Trophoblast cell (in vitro differentiated cells and primary cell): ENCODE measurements at regions not wholly inside any gene's neighbourhood (a gene's known extent, or its start where the extent isn't known, plus 50 kb on each side); places are given as distances from the start of the nearest gene placed in this dataset.
"Not testable (repeated sequence)": the region's sequence is repeated elsewhere in the genome, so short reads cannot be mapped to it uniquely, and the experiment has no call there.

Experiments
- DNase-seq, 2 donors: peaks; one replicate each; pipeline ENCODE4 v3.0.0-alpha.2; 2016
- H2AFZ ChIP-seq: 2 replicates; pipeline ENCODE4 v1.6.1; 2013; ENCODE audit warnings: low read length, moderate library complexity, mild to moderate bottlenecking; ENCODE audit not compliant: insufficient read depth, poor library complexity
- H2AK5ac ChIP-seq: 2 replicates; pipeline ENCODE4 v1.6.1; 2013; ENCODE audit warnings: mild to moderate bottlenecking, low read length
- H2BK120ac ChIP-seq: 2 replicates; pipeline ENCODE4 v1.6.1; 2013; ENCODE audit warnings: low read length, mild to moderate bottlenecking, moderate library complexity; ENCODE audit not compliant: insufficient read depth, poor library complexity
- H2BK12ac ChIP-seq: 2 replicates; pipeline ENCODE4 v1.6.1; 2013; ENCODE audit warnings: mild to moderate bottlenecking, low read length, moderate library complexity
- H2BK5ac ChIP-seq: 2 replicates; pipeline ENCODE4 v1.6.1; 2013; ENCODE audit warnings: low read length, low read depth, moderate library complexity, mild to moderate bottlenecking; ENCODE audit not compliant: poor library complexity
- H3K14ac ChIP-seq: 2 replicates; pipeline ENCODE4 v1.6.1; 2013; ENCODE audit warnings: mild to moderate bottlenecking, low read length
- H3K18ac ChIP-seq: 2 replicates; pipeline ENCODE4 v1.6.1; 2013; ENCODE audit warnings: mild to moderate bottlenecking, low read length
- H3K23ac ChIP-seq: 2 replicates; pipeline ENCODE4 v1.6.1; 2013; ENCODE audit warnings: low read length
- H3K27ac ChIP-seq: 2 replicates; pipeline ENCODE4 v1.5.1; 2013; ENCODE audit warnings: low read depth, mild to moderate bottlenecking, inconsistent platforms, low read length, moderate library complexity
- H3K27me3 ChIP-seq: 2 replicates; pipeline ENCODE4 v1.6.1; 2013; ENCODE audit warnings: inconsistent platforms, mild to moderate bottlenecking, low read length, moderate library complexity; ENCODE audit not compliant: insufficient read depth
- H3K36me3 ChIP-seq, 2 experiments: 1 replicate in 1 of 2; 2 replicates in 1 of 2; pipeline ENCODE4 v1.6.1; 2013; ENCODE audit warnings: low read length in 2 of 2, mild to moderate bottlenecking in 2 of 2, moderate library complexity in 1 of 2; ENCODE audit not compliant: insufficient read depth in 2 of 2, control insufficient read depth in 1 of 2
- H3K4ac ChIP-seq: 2 replicates; pipeline ENCODE4 v1.6.1; 2013; ENCODE audit warnings: low read depth, mild to moderate bottlenecking, low read length, moderate library complexity
- H3K4me1 ChIP-seq, 2 experiments: 1 replicate in 1 of 2; 2 replicates in 1 of 2; pipeline ENCODE4 v1.6.1; 2013; ENCODE audit warnings: low read length in 2 of 2, mild to moderate bottlenecking in 2 of 2, moderate library complexity in 1 of 2; ENCODE audit not compliant: insufficient read depth in 2 of 2, control insufficient read depth in 1 of 2
- H3K4me2 ChIP-seq: 2 replicates; pipeline ENCODE4 v1.6.1; 2013; ENCODE audit warnings: inconsistent platforms, mild to moderate bottlenecking, low read length, moderate library complexity
- H3K4me3 ChIP-seq: 2 replicates; pipeline ENCODE4 v1.5.1; 2013; ENCODE audit warnings: mild to moderate bottlenecking, low read depth, low read length, inconsistent platforms
- H3K79me1 ChIP-seq: one replicate; pipeline ENCODE4 v1.6.1; 2013; ENCODE audit warnings: low read length
- H3K79me2 ChIP-seq: 2 replicates; pipeline ENCODE4 v1.6.1; 2013; ENCODE audit warnings: low read length, mild to moderate bottlenecking; ENCODE audit not compliant: control insufficient read depth, insufficient read depth, poor library complexity
- H3K9ac ChIP-seq: 2 replicates; pipeline ENCODE4 v1.6.1; 2013; ENCODE audit warnings: mild to moderate bottlenecking, low read length
- H3K9me3 ChIP-seq: 2 replicates; pipeline ENCODE4 v1.6.1; 2013; ENCODE audit warnings: low read depth, mild to moderate bottlenecking, control low read depth, inconsistent platforms, low read length; ENCODE audit not compliant: insufficient read depth
- H4K12ac ChIP-seq: 2 replicates; pipeline ENCODE4 v1.6.1; 2013; ENCODE audit warnings: low read depth, mild to moderate bottlenecking, low read length, moderate library complexity
- H4K8ac ChIP-seq: 2 replicates; pipeline ENCODE4 v1.6.1; 2013; ENCODE audit warnings: low read depth, mild to moderate bottlenecking, low read length, moderate library complexity
- H4K91ac ChIP-seq: one replicate; pipeline ENCODE4 v1.6.1; 2013; ENCODE audit warnings: low read depth, mild to moderate bottlenecking, low read length, moderate library complexity
- WGBS: extraction: QIAGEN DNeasy Blood & Tissue Kit; methylation state at CpG from one replicate; pipeline ENCODE4 v1.1.7; 2013; ENCODE audit warnings: missing lambda C conversion rate; ENCODE audit not compliant: insufficient read length, insufficient coverage; ENCODE audit errors: extremely low coverage; 5-methylcytosine and 5-hydroxymethylcytosine counted together

GRCh38 chr7:67358316-67358715, 361.7 kb downstream of the TYW1 start:
- H3K14ac ChIP-seq, H4K91ac ChIP-seq, H3K9ac ChIP-seq, H3K27me3 ChIP-seq, H2BK120ac ChIP-seq, H2BK12ac ChIP-seq, H2AFZ ChIP-seq, H3K23ac ChIP-seq, H3K4me1 ChIP-seq, H3K4me3 ChIP-seq, H4K12ac ChIP-seq, H3K79me1 ChIP-seq, H2BK5ac ChIP-seq, H3K4ac ChIP-seq, H3K18ac ChIP-seq, H3K9me3 ChIP-seq, H3K36me3 ChIP-seq, H3K4me2 ChIP-seq, DNase-seq, H3K79me2 ChIP-seq, H3K27ac ChIP-seq, H4K8ac ChIP-seq, H2AK5ac ChIP-seq: not testable (repeated sequence)
- no CpG with 5 or more reads among the region's 8 CpGs for WGBS

- not testable (repeated sequence) for H2BK5ac ChIP-seq, H3K9me3 ChIP-seq, H4K8ac ChIP-seq, H3K79me1 ChIP-seq, H2AK5ac ChIP-seq, H3K27ac ChIP-seq, H3K27me3 ChIP-seq, H3K4me2 ChIP-seq, H2BK120ac ChIP-seq, H4K12ac ChIP-seq, DNase-seq, H3K4me3 ChIP-seq, H3K4me1 ChIP-seq, H3K79me2 ChIP-seq, H3K18ac ChIP-seq, H3K9ac ChIP-seq, H3K36me3 ChIP-seq, H3K14ac ChIP-seq, H3K4ac ChIP-seq, H3K23ac ChIP-seq, H2AFZ ChIP-seq
- no CpG with 5 or more reads among the region's 3 CpGs for WGBS
- Histone ChIP-seq H2BK12ac (peak overlapping the region; percentile 91), H4K91ac (peak overlapping the region; percentile 50)
These were observed 362.1 kb downstream of the TYW1 start for GRCh38 chr7:67358738-67359137.

GRCh38 chr7:67359900-67360299, 363.3 kb downstream of the TYW1 start:
- Histone ChIP-seq H2BK12ac (no peak overlapping the region), H3K14ac (no peak overlapping the region), H2BK5ac (no peak overlapping the region), H4K91ac (no peak overlapping the region), H2AFZ (no peak overlapping the region), H3K4me2 (no peak overlapping the region), H3K79me2 (no peaks in the 10 kb centered on the region), H2AK5ac (no peak overlapping the region), H3K9me3 (peaks cover 4% of the 10 kb centered on the region), H4K8ac (no peak overlapping the region), H3K18ac (no peak overlapping the region), H4K12ac (no peak overlapping the region), H3K4ac (no peak overlapping the region), H3K9ac (no peak overlapping the region), H3K23ac (no peak overlapping the region), H2BK120ac (no peak overlapping the region), H3K79me1 (peaks cover 4% of the 10 kb centered on the region), H3K27me3 (no peaks in the 10 kb centered on the region), H3K27ac (peak overlapping the region; percentile 82), H3K4me1 (peaks cover 0 to 5% of the 10 kb centered on the region in 2 experiments), H3K4me3 (no peak overlapping the region), H3K36me3 (peaks cover 0 to 3% of the 10 kb centered on the region in 2 experiments)
- no CpG with 5 or more reads among the region's 3 CpGs for WGBS
- DNase-seq = peak; percentile 69 to 77

- Histone ChIP-seq H3K27ac (no peak overlapping the region), H3K9ac (no peak overlapping the region)
- WGBS = no CpG with 5 or more reads among the region's 4 CpGs
These were observed 364.5 kb downstream of the TYW1 start for GRCh38 chr7:67361150-67361549.

More at GRCh38 chr7:67361150-67361549, 364.5 kb downstream of the TYW1 start:
- no peak for DNase-seq
- no peak overlapping the region for H3K14ac ChIP-seq
- no peak overlapping the region for H2BK120ac ChIP-seq
- peaks cover 4% of the 10 kb centered on the region for H3K79me1 ChIP-seq
- H3K9me3 ChIP-seq = peaks cover 4% of the 10 kb centered on the region
- no peak overlapping the region for H3K23ac ChIP-seq
- peaks cover 0 to 5% of the 10 kb centered on the region in 2 experiments for H3K4me1 ChIP-seq
- peaks cover 0 to 3% of the 10 kb centered on the region in 2 experiments for H3K36me3 ChIP-seq
- H4K8ac ChIP-seq = no peak overlapping the region
- H4K12ac ChIP-seq = no peak overlapping the region
- H2AFZ ChIP-seq = no peak overlapping the region
- no peak overlapping the region for H2AK5ac ChIP-seq
- no peak overlapping the region for H3K4me3 ChIP-seq
- H3K4ac ChIP-seq = no peak overlapping the region
- H3K4me2 ChIP-seq = no peak overlapping the region
- no peak overlapping the region for H2BK5ac ChIP-seq
- no peak overlapping the region for H2BK12ac ChIP-seq
- no peaks in the 10 kb centered on the region for H3K27me3 ChIP-seq
- no peak overlapping the region for H4K91ac ChIP-seq
- no peak overlapping the region for H3K18ac ChIP-seq
- H3K79me2 ChIP-seq = no peaks in the 10 kb centered on the region
